NCI-H774 (cell line): ENCODE measurements at regions not wholly inside any gene's neighbourhood (a gene's known extent, or its start where the extent isn't known, plus 50 kb on each side); places are given as distances from the start of the nearest gene placed in this dataset.

Experiments used
- DNase-seq: peaks from one replicate; lab custom pipeline; 2025; lab: John Stamatoyannopoulos, UW

DNA sequence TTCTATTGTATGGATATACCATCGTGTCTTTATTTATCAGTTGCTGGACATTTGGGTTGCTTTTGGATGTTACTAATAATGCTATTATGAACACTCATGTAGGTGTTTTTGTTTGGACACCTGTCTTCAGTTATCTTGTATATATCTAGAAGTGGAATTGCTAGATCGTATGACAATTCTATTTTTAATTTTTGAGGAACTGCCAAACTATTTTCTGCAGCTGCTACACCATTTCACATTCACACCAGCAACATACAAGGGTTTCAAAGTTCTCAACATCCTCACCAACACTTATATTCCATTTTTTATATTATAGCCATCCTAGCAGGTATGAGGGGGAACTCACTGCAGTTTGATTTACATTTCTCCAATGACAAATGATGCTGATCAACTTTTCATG, 324.6 kb downstream of the CAAP1 start:
- no peak for DNase-seq

DNA sequence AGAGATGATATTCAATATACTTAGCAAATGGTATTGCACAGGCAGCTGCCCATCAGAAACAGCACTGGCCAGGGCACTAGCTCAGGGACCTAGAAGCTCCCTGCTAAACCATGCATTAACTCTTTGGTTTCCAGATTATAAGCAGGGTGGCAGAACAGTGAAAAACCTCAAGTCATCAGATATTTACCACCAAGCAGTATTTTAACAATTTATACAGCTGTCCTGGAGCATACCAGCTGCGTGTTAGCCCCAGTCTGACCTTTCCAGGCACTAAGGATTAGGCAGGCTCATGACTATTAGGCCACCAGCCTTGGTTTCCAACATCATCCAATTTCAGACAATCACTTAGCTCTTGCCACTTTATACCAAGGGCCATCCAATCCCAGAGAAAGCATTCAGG, 326.5 kb downstream of the CAAP1 start:
- DNase-seq: no peak

DNA sequence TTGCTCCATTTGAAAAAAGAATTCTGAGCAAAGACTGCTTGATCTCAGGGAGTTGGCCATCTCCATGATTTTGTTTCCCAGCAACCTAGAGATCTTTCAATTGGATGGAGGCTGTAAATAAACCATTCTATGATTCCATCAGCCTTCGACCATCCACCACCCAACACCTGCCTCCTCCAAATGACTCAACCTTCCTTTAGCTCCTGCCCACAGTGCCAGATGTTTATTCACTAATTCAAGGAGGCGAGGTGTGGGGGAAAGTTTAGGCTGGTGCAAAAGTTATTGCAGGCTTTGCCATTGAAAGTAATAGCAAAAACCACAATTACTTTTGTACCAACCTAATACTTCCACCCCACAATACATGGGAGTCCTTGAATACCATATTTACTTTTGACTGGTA, 327.5 kb downstream of the CAAP1 start:
- DNase-seq: no peak

GRCh38 chr9:26562338-26562737, 330.3 kb downstream of the CAAP1 start:
- DNase-seq: no peak

- no peak for DNase-seq
Observed at GRCh38 chr9:26561928-26562327, 330.7 kb downstream of the CAAP1 start.

DNA sequence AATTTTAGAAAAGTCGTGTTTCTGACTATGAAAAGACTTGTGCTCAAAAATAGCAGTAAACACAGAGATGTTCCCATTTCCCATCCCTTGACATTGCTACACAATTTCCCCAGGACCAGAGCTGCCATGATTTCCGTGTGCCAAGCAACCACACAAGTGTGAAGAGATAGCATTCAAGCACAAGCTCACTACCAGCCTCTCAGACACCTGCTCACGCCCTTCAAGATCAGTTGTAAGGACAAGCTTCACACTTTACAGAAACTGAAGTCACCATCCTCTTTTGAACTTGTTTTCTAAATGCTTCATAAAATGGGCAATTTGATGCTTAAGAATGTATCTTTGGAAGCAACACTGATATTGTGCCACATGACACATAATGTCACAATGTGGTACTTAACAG, 333.1 kb downstream of the CAAP1 start:
- DNase-seq: no peak

DNA sequence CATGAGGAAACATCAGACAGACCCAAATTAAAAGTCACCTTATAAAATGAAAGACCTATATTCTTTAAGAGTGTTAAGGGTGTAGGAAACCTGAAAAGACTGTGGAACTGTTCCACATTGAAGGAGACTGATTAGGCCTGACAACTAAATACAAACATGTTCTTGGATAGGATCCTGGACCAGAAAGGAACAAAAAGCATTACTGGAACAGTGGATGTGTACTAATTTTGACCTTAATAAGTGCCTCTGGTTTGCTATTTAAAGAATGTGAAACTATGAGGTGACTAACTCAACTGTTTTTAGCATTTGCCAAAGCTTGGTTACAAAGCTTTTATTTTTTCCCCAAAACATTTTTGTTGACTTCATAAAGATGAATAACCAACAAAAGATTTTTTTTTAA, 340.6 kb downstream of the CAAP1 start:
- DNase-seq: no peak

DNA sequence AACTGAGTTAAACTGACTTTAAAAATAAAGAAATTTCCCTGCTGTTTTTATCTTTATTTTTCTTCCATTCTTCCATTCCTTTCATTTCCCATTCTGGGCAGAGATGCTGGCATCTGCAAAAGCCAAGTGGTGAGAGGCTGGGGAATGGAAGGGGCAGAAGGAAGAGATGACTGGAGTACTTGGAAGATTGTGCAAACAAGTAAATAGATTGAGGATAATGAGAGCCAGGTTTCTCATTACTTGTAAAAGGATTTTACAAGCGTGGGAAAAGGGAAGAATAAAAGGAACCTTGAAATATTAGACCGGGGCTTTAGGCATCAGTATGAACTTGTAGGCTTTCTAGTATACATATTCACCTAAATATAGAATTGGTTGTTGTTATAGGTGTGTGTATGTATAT, 341.2 kb downstream of the CAAP1 start:
- no peak for DNase-seq

GRCh38 chr9:26548781-26549290, 343.8 kb downstream of the CAAP1 start:
- DNase-seq: no peak

DNA sequence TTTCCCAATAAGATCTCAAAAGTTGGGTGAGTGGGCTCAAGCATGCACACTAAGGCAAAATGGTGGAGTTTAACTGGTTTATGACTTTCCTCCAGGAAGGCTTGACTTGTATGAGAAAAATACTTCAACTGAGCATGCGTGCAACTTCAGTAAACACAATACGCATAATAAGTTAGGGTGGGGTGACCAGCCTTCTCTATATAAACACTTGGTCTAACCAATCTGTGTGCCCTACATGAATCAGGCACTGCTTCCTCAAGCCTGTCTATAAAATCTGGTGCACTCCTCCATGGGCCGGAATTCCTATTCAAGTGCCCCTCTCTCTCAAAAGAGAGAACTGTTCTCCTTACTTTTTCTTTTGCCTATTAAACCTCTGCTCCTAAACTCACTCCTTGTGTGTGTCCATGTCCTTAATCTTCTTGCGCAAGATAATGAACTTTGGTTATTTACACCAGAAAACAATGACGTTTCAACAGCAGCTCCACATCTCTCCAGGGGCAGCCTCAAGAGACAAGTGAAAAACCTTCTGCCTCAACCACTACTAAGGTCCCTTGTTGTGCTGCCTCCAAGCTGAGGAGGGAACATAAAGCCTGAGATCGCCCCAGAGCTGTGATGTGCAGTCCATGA, 352.6 kb downstream of the CAAP1 start:
- no peak for DNase-seq

- DNase-seq: no peak
Observed at GRCh38 chr9:26537211-26537610, 355.4 kb downstream of the CAAP1 start.

GRCh38 chr9:26535151-26535550, 357.5 kb downstream of the CAAP1 start:
- DNase-seq: no peak

DNA sequence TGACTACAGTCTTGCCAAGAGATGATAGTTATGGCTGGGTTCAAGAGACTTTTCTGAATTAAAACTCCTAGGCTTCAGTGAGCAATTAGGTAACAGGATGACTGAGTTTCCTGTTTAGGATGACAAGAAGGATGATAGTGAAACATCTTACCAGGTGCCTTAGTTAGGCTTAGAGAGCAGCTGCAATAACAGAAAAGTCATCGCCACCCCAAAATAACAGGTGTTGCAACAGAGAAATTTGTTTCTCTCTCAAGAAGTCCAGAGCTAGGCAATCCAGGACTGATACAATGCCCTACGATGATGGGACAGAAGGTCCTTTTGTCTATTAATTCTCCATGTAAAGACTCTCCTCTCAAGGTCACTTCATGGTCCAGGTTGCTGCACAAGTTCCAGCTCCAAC, 361.8 kb downstream of the CAAP1 start:
- DNase-seq: no peak

DNA sequence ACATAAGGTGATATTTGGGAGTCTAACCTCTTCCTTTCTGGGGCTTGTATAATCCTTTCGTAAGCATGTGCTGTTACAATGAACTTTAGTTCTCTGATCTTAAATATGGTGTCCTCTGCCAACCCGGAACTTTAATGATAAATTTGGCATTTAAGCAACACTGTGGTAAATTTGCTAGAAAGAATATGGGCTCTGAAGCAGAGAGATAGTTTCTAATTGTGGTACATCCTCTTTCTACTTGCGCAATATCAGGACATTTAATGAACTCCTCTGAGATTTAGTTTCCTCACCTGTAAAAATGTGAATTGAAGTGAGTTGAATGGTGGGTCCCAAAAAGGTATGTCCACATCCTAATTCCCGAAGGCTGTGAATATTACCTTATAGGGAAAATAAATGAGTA, 364.7 kb downstream of the CAAP1 start:
- no peak for DNase-seq

- DNase-seq: no peak
Observed at GRCh38 chr9:26524267-26524666, 368.3 kb downstream of the CAAP1 start.

- DNase-seq: no peak
Observed at GRCh38 chr9:26523577-26523976, 369.0 kb downstream of the CAAP1 start.

GRCh38 chr9:26520141-26520540, 372.5 kb downstream of the CAAP1 start:
- DNase-seq: no peak

DNA sequence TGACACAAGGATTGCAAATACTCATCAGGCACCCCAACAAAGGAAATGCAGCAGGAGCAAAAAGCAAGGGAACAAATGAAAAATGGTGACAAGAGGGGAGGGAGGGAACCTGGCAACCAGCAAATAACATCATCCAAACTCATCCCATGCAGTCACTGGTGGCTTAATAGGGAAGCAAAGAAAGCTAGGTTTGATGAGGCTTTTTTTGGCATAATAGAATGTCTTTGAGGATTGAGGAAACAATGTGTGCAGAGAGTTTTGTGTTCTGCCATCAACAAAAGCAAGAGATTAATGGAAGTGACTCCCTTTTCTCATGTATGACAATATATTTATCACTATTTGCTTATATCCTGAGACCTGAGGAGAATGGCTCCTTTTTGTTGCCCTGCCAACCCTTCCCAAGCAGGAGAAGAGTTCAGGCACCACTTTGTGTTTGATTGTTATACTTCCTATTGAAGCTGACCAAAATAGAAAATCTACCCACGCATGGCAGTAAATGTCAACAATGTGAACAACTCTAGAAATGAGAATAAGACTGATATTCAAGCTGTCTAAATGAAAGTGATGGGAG, 375.7 kb downstream of the CAAP1 start:
- no peak for DNase-seq

GRCh38 chr9:26513730-26514129, 378.9 kb downstream of the CAAP1 start:
- no peak for DNase-seq

DNA sequence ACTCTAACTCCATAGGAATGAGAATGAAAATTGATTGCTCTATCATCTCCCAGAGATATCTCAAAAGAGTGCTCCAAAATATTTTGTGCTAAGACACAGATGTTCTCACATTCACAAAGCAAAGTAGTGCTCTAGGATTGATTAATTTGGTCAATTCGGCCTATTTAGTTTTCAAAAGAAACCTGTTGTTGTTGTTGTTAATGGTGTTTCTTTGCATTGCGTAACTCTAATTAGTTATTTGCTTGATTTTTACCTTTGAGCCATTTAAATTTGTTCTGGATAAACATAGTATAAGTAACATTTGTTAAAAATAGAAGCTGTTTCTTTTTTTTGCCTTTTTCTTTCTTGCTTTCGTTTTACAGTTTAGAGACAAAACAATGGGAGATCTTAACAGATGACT, 382.5 kb downstream of the CAAP1 start:
- no peak for DNase-seq

GRCh38 chr9:26508897-26509296, 383.7 kb downstream of the CAAP1 start:
- no peak for DNase-seq

DNA sequence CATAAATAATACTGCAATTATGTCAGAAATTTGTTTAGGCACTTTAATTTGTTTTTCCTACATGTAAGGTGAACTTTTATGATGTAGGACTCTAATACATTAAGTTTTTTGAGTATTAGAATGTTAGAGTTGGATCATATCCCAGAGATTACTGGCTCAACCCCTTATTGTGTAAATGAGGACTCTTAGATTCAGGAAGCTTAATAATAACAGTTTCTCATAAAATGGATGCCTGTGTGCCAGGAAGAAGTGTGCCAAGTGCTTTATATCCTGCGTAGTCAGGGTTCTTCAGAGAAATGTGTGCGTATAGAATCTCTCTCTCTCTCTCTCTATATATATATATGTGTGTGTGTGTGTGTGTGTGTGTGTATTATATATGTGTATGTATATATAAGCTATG, 388.5 kb downstream of the CAAP1 start:
- no peak for DNase-seq

GRCh38 chr9:26502311-26502710, 390.3 kb downstream of the CAAP1 start:
- no peak for DNase-seq

DNA sequence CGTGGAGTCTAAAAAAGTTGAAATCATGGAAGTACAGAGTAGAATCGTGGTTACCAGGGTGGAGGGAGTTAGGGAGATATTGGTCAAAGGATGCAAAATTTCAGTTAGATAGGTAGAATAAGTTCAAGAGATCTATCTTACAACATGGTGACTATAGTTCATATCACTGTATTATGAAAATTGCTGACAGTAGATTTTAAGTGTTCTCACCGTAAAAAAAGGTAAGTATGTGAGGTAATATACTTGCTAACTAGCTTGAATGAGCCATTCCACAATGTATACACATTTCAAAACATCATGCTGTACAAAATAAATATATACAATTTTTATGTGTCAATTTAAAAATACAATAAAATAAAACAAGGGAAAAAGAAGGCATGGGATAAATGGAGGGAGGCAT, 392.1 kb downstream of the CAAP1 start:
- no peak for DNase-seq
